GM12865 (cell line): ENCODE measurements at regions not wholly inside any gene's neighbourhood (a gene's known extent, or its start where the extent isn't known, plus 50 kb on each side); places are given as distances from the start of the nearest gene placed in this dataset.

Experiments used
- DNase-seq: peaks from one replicate; pipeline ENCODE4 v3.0.0; 2010; ENCODE audit warnings: low read depth
- H3K4me3 ChIP-seq: 2 replicates; pipeline ENCODE4 v1.5.1; 2011; ENCODE audit warnings: mild to moderate bottlenecking, low read depth, low read length, control low read depth
- CTCF ChIP-seq: IDR thresholded peaks from 2 replicates; pipeline ENCODE4 v1.5.1; 2011; ENCODE audit warnings: low read length, control low read depth, low read depth, inconsistent platforms; ENCODE audit not compliant: insufficient read depth; ENCODE audit errors: missing control alignments

- H3K4me3 ChIP-seq, result no peak overlapping the region
- no peak for DNase-seq
- no peak for TF ChIP-seq CTCF
Measured at GRCh38 chr2:16247326-16248122, 307.2 kb downstream of the MYCN start.

DNA sequence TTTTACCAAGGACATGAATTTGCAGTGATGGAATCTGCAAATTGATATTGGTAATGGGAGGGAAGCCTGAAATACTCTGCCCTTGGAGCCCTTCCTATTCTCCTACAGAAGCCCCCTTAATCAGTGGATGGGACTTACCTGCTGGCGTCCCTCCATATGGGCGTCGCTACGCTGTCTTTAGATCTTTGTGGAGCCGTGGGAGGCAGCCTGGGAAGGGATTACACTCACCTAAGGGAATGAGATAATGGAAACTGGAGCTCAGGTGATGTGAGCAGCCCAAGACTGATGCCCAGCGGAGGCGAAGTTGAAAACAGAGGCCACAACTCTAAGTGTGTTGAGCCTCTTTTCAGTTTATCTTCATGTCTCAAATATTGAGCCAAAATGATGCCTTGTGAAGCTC lies 306.6 kb downstream of the MYCN start:
- no peak for TF ChIP-seq CTCF
- DNase-seq, result no peak
- H3K4me3 ChIP-seq, result no peak overlapping the region

GRCh38 chr2:16246281-16246850 lies 306.0 kb downstream of the MYCN start:
- no peak for TF ChIP-seq CTCF
- no peak overlapping the region for H3K4me3 ChIP-seq
- DNase-seq, result no peak

DNA sequence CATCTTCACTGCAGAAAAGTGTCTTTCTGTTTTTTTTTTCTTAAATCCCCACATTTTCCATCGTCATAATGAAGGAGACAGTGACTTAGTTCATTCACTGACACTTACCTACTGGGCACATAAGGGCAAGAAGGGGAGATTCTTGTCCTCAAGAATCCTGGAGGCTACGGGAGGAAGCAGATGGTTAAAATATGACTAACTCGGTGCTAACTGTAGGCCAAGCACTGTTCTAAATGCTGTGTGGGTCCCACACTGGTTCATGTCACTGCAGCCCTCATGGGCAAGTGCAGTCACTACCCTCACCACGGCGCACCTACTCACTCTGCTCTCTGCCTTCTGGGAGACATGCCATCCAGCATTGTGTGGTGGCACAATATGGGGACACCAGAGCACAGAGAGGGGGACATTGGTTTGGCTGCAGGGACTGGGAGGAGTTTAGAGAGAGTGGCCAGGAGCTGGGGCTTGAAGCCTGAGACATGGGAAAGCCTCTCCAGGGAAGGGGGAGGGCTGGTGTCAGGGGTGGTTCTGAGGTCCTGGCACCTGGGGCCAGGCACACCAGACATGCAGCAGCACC lies 305.2 kb downstream of the MYCN start:
- no peak for DNase-seq
- TF ChIP-seq CTCF, result no peak
- H3K4me3 ChIP-seq, result no peak overlapping the region

GRCh38 chr2:16244966-16245320 lies 304.6 kb downstream of the MYCN start:
- TF ChIP-seq CTCF, result no peak
- H3K4me3 ChIP-seq, result no peak overlapping the region
- no peak for DNase-seq

- no peak for DNase-seq
- H3K4me3 ChIP-seq, result no peak overlapping the region
- TF ChIP-seq CTCF, result no peak
Measured at GRCh38 chr2:16244153-16244965, 304.0 kb downstream of the MYCN start.
